HG03342 (cell line): ENCODE measurements at regions not wholly inside any gene's neighbourhood (a gene's known extent, or its start where the extent isn't known, plus 50 kb on each side); places are given as distances from the start of the nearest gene placed in this dataset.
"Not testable (repeated sequence)": the region's sequence is repeated elsewhere in the genome, so short reads cannot be mapped to it uniquely, and the experiment has no call there.

Experiments
- ATAC-seq: cut with Tn5 transposase; IDR thresholded peaks from one replicate; pipeline ENCODE4 v1.9.1; 2021; ENCODE audit warnings: mild to moderate bottlenecking, moderate library complexity; ENCODE audit not compliant: unreplicated experiment

DNA sequence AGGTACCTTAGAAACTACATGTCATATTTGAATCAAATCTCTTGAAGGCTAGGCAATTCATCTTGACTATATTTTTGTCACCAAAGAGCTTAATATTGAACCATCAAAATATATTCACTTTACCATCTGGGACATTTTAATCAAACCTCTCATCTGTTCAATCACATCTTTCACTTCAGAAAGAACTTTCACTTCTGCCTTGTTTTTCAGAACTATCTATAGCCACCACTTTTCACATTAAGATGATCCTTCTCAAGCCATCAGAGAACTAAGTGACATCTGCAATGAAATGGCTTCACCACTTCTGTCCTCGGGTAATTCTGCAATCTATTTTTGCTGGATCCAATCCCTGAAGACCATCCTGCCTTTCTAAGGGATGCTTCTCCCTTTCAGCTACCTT lies 57.8 kb downstream of the OR2B2 start:
- ATAC-seq, result no peak

DNA sequence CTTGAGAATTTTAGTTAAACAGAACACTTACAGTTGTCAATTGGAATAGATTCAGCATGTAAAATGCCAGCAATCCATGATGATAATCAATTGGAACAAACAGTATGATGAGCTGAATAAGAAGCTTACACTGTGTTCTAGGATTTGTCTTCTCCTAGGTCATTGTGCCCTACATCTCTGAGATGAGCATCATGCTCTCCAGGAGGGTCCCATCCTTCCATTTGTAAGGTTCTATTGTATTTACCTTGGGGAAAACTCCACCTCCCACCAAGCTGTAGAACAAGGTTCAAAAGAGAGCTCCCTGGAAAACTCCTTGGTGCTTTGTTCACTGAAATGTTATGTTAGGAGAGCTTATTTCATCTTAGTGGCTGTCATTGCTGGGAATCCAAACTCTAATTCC lies 60.8 kb downstream of the OR2B2 start:
- no peak for ATAC-seq

DNA sequence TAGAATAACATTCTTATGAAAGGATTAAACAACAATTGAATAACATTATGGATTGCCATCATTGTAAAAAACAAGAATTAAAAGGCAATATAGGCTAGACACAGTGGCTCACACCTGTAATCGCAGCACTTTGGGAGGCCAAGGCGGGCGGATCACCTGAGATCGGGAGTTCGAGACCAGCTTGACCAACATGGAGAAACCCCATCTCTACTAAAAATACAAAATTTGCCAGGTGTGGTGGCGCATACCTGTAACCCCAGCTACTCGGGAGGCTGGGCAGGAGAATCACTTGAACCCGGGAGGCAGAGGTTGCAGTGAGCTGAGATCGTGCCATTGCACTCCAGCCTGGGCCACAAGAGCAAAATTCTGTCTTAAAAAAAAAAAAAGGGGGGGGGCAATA lies 63.2 kb downstream of the OR2B2 start:
- ATAC-seq, result not testable (repeated sequence)

DNA sequence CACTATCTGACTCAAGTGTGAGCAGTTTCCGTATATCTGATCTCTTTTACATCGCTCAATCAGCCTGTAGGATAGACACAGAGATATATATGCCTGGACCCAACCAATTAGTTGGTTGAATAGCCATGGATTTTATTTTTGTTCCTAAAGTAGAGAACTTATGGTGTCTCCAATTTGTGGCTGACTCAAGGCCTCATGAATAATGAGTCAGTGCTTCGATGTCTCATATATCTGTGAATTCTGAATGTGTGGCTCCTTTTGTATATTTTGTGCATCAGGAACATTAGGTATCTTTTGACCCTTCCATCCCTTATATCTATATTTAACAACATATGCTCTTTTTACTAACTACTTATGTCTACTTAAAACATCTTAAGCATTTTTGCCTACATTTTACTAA lies 64.5 kb downstream of the OR2B2 start:
- ATAC-seq, result no peak

DNA sequence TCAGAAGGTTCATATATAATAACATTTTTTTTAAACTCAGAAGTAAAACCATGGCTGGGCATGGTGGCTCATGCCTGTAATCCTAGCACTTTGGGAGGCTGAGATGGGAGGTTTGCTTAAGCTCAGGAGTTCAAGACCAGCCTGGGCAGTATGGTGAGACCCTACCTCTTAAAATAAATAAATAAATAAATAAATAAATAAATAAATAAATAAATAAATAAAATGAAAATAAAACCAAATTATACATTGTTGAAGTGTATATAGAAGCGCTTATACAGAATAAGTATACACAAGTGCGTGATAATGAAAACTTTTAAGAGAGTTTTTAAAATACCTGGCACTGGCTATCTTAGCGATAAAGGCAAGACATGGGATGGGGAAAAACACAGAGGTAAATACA lies 71.6 kb downstream of the OR2B2 start:
- ATAC-seq, result no peak

DNA sequence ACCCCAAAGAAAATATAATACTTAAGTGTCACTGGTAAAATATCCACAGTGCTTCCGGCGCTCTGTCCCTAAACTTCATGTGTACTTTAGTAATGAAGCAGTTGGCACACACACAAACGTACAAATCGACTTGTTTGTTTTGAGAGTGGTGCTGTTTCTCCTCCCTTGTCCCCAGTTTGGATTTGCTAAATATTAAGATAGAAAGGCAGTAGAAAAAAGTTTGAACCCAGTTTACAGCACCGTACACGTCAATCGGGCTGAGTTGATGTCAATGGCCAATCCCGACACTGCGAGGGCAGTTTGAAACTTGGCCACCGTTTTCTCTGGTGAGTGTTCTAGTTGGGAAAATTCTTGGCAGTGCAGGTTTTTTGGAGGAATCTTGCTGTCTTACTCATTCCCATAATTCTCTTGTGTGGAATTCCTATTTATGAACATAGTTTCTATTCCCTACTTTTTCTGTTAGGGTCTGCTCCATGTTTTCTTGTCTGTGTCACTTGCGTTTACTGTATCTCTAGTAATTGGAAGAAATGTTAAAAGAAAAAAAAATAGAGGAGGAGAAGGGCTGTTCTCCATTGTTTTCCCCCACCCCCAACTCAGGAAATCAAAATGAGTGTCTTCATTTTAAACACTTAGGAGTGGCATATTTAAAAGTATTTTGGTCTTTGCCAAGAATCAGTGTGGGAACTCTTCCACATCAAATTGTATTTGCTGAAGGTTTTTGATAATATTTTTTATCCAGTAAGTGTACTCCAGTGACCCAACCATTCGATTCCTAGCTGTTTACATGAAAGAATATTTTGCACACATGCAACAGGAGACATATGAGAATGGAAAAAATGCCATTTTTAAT lies 72.3 kb downstream of the OR2B2 start:
- ATAC-seq, result no peak

GRCh38 chr6:27838945-27839625 lies 73.1 kb downstream of the OR2B2 start:
- ATAC-seq, result no peak

DNA sequence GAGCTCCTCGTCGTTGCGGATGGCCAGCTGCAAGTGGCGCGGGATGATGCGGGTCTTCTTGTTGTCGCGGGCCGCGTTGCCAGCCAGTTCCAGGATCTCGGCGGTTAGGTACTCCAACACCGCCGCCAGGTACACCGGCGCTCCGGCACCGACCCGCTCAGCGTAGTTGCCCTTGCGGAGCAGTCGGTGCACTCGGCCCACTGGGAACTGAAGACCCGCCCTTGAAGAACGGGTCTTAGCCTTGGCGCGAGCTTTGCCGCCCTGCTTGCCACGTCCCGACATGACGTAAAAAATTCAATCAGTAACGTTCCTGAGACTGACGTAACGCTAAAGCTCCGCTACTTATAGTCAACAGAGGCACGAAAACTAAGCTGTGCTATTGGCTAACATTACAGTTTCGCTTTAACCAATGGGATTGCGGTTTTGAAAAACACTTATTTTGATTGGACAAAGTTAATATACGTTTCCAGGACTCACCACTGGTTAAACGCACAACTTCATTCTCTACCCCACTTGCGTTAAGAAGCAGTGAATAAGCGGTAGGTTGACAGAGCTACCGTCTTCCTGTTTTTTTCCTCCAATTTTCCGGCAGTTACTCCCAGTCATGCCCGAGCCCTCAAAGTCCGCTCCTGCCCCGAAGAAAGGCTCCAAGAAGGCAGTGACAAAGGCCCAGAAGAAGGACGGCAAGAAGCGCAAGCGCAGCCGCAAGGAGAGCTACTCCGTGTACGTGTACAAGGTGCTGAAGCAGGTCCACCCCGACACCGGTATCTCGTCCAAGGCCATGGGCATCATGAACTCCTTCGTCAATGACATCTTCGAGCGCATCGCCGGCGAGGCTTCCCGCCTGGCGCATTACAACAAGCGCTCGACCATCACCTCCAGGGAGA lies 73.9 kb downstream of the OR2B2 start:
- ATAC-seq, result peak; percentile 75

DNA sequence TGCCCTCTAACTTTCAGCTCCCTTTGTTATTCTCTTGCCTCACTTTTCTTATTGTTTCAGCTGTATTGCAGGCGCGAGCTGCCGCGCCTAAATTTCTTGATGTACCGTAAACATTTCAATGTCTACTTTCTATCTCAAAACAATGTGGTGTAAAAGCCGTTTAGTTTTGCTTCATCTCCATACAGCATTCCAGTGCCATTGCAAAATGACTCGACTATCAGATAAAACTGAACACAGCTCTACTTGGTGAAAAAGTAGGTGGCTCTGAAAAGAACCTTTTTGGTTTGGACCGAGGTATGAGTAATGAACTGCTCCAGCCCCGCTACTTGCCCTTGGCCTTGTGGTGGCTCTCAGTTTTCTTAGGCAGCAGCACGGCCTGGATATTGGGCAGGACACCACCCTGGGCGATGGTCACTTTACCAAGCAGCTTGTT lies 74.6 kb downstream of the OR2B2 start:
- peak; percentile 5 for ATAC-seq

- peak; percentile 25 for ATAC-seq
These were observed 75.2 kb downstream of the OR2B2 start for GRCh38 chr6:27836783-27837624.

GRCh38 chr6:27836141-27836782 lies 75.9 kb downstream of the OR2B2 start:
- ATAC-seq, result no peak

- ATAC-seq, result no peak
These were observed 77.2 kb downstream of the OR2B2 start for GRCh38 chr6:27834879-27835549.

DNA sequence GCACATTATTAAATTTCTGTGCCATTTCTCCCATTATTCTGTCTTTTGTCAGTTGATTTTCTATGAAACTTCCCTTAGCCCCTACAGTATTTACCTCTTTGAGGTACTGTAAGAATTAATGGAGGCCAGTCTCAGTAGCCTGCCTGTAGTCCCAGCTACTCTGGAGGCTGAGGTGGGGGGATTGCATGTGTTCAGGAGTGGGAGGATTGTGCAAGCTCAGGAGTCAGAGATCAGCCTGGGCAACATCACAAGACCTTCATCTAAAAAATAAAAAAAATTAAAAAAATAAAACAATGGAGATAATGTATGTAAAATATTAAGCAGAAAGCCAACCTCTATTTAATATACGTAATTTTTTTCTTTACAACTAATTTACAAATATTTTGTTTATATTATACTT lies 77.8 kb downstream of the OR2B2 start:
- ATAC-seq, result no peak

- peak; percentile 87 for ATAC-seq
These were observed 80.6 kb downstream of the OR2B2 start for GRCh38 chr6:27831434-27832081.

- peak; percentile 24 for ATAC-seq
These were observed 81.4 kb downstream of the OR2B2 start for GRCh38 chr6:27830600-27831433.

- ATAC-seq, result no peak
These were observed 82.0 kb downstream of the OR2B2 start for GRCh38 chr6:27830212-27830599.

GRCh38 chr6:27829453-27830211 lies 82.6 kb downstream of the OR2B2 start:
- ATAC-seq, result no peak
